HEK293 (cell line): ENCODE measurements at regions not wholly inside any gene's neighbourhood (a gene's known extent, or its start where the extent isn't known, plus 50 kb on each side); places are given as distances from the start of the nearest gene placed in this dataset.

Source experiments
- CTCF ChIP-seq: fragments of 450-650 bp; formaldehyde crosslinking; IDR thresholded peaks from 2 replicates; pipeline ENCODE4 v1.5.1; 2016; ENCODE audit warnings: missing biosample characterization, missing genetic modification characterization
- ZBTB11 ChIP-seq: fragments of 450-650 bp; formaldehyde crosslinking; conservative IDR thresholded peaks from 2 replicates; pipeline ENCODE4 v1.5.1; 2016; ENCODE audit warnings: low read depth, missing biosample characterization, missing genetic modification characterization
- ZBTB21 ChIP-seq: fragments of 450-650 bp; formaldehyde crosslinking; IDR thresholded peaks from 2 replicates; pipeline ENCODE4 v1.5.1; 2017; ENCODE audit warnings: missing biosample characterization, missing genetic modification characterization
- ZNF10 ChIP-seq: fragments of 450-650 bp; formaldehyde crosslinking; IDR thresholded peaks from 2 replicates; pipeline ENCODE4 v1.5.1; 2017; ENCODE audit warnings: missing biosample characterization, missing genetic modification characterization
- ZNF521 ChIP-seq: fragments of 450-650 bp; formaldehyde crosslinking; IDR thresholded peaks from 2 replicates; pipeline ENCODE4 v1.5.1; 2017; ENCODE audit warnings: missing biosample characterization, mild to moderate bottlenecking, missing genetic modification characterization
- ZNF660 ChIP-seq: fragments of 450-650 bp; IDR thresholded peaks from 2 replicates; pipeline ENCODE4 v1.5.1; 2018; ENCODE audit warnings: missing biosample characterization, mild to moderate bottlenecking, missing genetic modification characterization
- ZNF768 ChIP-seq: fragments of 450-650 bp; formaldehyde crosslinking; IDR thresholded peaks from 2 replicates; pipeline ENCODE4 v1.5.1; 2018; ENCODE audit warnings: missing biosample characterization, mild to moderate bottlenecking, missing genetic modification characterization
- ZXDB ChIP-seq: fragments of 450-650 bp; formaldehyde crosslinking; IDR thresholded peaks from 2 replicates; pipeline ENCODE4 v1.5.1; 2016; ENCODE audit warnings: missing biosample characterization, missing genetic modification characterization

DNA sequence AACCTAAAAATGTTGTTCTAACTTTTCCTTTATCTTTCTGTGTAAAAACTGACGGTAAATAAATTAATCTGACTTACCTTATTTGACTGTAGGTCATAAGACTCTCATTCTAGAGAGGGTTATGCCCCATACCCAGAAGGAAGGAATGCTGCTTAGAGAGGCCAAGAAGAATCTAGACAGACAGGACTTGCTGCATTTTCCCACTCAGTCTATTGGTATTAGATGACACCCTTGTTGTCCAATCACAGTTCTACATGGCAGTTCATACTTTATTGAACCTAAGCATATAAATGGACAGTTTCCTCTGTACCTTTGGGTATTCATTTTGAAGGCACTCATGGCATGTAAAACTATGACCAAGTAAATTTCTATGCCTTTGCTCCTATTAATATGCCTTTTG is 359.6 kb upstream of the ID4 start:
- no peak for TF ChIP-seq CTCF (tag by site-specific recombination)
- TF ChIP-seq ZBTB11 (tag by site-specific recombination), result no peak
- no peak for TF ChIP-seq ZNF10 (tag by site-specific recombination)
- no peak for TF ChIP-seq ZNF768 (tag by site-specific recombination)
- TF ChIP-seq ZBTB21 (tag by site-specific recombination), result no peak
- TF ChIP-seq ZNF521 (tag by site-specific recombination), result no peak
- no peak for TF ChIP-seq ZXDB (tag by site-specific recombination)
- TF ChIP-seq ZNF660 (tag by site-specific recombination), result no peak
